Inflammatory macrophage treated with lipopolysaccharide for 4 hours (primary cell): ENCODE measurements at regions not wholly inside any gene's neighbourhood (a gene's known extent, or its start where the extent isn't known, plus 50 kb on each side); places are given as distances from the start of the nearest gene placed in this dataset.
"Not testable (repeated sequence)": the region's sequence is repeated elsewhere in the genome, so short reads cannot be mapped to it uniquely, and the experiment has no call there.

Source experiments
- DNase-seq: peaks from one replicate; pipeline ENCODE4 v3.0.0-alpha.2; 2020

- DNase-seq = no peak
Measured at GRCh38 chr14:40072175-40072574, 639.9 kb upstream of the FBXO33 start.

GRCh38 chr14:40058901-40059897 lies 627.0 kb upstream of the FBXO33 start:
- DNase-seq = no peak

DNA sequence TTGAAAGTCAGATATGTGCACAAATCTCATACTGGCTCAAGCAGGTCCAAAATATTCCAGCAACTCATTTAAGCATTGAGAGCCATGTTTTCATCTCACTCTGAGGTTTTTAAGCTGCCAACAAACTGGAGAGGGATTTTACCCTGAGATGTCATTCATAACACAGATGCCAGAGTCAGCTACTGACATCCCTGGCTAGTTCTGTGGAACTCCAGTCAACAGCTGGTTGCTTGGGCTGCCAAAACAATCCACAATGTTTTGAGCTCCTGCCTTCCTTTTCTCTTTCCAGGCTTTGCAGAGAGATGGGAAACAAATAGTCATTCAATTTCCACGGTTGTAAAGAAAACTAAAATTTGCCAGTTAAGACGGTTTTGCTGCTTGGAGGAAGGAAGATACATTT lies 621.2 kb upstream of the FBXO33 start:
- no peak for DNase-seq

- no peak for DNase-seq
Measured at GRCh38 chr14:40028991-40029390, 596.8 kb upstream of the FBXO33 start.

GRCh38 chr14:40025101-40025500 lies 592.9 kb upstream of the FBXO33 start:
- DNase-seq = no peak

- DNase-seq = no peak
Measured at GRCh38 chr14:40010961-40011360, 578.7 kb upstream of the FBXO33 start.

GRCh38 chr14:40009771-40010170 lies 577.5 kb upstream of the FBXO33 start:
- no peak for DNase-seq

DNA sequence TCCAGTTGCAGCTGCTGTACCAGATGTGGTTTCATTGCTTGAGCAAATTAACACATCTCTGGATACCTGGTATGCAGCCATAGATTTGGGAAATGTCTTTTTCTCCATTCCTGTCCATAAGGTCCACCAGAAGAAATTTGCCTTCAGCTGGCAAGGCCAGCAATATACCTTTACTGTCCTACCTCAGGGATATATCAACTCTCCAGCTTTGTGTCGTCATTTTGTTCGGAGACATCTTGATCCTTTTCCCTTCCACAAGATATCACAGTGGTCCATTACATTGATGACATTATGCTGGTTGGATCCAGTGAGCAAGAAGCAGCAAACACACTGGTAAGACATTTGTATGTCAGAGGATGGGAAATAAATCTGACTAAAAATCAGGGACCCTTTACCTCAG lies 576.1 kb upstream of the FBXO33 start:
- not testable (repeated sequence) for DNase-seq

DNA sequence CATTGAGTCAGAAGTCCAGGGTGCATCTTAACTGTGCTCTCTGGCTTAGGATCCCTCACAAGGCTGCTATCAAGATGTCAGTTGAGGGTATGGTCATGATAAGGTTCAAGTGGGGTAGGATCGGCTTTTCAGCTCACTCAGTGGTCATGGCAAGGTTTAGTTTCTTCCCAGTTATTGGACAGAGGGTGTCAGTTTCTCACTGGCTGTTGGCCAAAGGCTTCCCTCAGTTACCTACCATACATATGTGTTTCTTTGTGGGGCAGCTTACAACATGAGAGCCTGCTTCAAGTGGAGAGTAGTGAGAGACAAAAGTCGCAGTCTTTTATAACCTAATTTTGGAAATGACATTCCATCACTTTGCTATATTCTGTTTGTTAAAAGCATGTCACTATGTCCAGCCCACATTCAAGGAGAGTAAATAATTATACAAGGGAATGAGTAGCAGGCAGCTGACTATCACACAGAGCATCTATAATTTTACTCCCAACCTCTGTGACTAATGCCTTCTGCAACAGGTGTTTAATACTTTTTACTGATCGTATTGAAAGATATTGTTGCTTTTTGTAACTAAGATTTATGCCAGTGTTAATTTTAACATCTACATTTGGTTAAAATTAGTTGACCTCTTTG lies 572.8 kb upstream of the FBXO33 start:
- no peak for DNase-seq

DNA sequence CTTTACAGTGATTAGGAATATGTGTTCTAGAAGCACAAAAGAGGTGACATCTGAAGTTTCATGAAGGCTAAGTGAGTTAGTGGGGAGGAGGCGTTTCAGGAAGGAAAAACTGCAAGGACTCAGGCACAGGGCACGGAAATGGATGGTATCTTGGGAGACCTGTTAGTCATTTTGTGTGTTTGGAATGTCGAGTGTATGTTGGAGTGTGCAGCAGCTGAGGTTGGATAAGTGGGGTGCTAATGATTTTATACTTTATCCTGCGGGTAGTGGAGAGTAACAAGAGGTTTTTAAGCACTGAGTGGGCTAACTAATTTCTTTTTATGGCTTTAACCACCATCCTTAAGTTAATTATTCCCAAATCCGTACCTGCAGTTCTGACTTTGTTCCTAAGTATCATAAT lies 571.5 kb upstream of the FBXO33 start:
- DNase-seq = no peak

DNA sequence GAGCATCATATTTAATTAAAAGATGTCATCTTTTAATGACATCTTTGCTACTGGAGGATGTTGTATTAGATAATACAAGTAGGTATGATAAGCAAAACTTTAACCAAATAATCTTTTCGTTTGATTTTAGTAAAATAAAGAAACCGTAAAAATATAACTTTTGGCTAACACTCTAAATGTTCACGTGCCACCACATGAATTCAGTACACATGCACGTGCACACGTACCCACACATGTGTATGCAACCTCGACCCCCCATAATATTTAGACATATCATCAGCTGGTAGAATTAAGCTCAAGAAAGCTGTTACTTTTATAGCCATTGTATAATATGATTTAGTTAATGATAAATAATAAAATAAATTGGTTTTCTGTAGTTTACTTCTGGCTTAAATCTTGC lies 566.6 kb upstream of the FBXO33 start:
- no peak for DNase-seq

DNA sequence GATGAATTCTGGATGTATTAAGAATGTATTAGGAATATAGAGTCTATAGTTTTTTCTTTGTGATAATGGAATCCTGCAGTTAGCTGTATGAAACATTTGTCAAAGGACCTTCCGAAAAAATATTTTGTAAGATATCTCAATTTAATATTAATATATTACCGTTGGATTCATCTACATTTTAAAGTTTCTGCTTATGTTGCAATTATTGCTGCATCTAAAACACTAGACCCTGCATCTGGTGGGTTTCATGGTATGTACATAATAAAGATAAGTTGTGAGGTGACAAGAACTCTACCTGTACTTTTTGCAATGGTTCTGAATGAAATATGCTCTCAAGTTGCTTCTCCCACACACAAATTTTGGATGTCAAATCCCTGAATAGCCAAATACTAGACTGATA lies 565.9 kb upstream of the FBXO33 start:
- no peak for DNase-seq

DNA sequence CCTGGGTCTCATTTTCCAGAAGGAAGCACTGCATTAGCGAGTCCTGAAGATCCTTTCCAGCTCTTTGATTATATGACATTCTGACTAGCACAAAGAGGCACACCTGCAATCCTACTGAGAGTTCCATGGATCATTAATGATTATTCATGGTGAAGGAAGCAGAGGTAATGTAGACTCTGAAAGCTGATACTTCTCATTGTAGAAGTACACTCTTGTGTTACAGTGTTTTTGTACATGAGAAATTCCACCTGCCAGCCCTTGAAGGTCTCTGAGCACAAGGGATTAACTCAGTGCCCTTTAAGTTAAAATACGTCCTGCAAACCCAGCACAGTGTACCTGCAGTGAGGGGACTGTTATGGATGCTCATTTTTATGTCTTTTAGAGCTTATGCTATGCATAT lies 558.8 kb upstream of the FBXO33 start:
- DNase-seq = no peak

DNA sequence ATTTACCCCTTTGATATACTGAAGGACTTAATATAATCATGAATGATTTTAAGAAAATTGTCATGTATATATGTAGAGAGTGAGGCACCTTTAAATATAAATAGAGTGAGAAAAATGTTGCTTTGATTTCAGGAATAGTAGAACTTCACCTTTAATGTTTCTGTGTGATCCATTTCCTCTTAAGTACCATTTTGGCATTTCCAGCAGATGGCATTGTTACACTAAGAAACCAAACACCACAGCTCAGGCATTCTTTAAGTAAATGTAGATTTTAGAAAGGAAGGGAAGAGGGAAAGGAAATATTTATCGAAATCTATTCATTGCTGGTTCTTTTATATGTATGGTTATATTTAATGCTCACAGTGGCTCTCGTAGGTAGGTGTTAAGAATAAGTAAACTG lies 556.7 kb upstream of the FBXO33 start:
- DNase-seq = no peak

- no peak for DNase-seq
Measured at GRCh38 chr14:39984323-39984722, 552.1 kb upstream of the FBXO33 start.

DNA sequence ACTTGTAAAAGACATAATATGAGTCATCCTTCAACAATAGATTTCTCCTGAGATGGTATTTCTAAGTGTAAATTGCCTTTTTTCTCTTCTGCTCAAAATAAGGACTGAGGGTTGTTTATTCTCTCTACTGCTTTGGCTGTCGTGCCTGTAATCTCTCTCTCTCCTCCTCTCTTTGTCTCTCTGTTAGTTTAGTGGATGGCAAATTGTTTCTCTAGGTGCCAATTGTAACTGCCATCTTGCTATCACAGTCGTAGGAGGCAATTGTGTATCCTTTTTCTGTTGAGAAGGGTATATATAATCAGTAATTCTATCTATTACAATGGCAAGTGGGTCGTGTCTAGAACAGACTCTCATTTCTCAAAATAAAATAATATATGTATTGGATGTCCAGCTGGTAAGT lies 545.0 kb upstream of the FBXO33 start:
- no peak for DNase-seq

DNA sequence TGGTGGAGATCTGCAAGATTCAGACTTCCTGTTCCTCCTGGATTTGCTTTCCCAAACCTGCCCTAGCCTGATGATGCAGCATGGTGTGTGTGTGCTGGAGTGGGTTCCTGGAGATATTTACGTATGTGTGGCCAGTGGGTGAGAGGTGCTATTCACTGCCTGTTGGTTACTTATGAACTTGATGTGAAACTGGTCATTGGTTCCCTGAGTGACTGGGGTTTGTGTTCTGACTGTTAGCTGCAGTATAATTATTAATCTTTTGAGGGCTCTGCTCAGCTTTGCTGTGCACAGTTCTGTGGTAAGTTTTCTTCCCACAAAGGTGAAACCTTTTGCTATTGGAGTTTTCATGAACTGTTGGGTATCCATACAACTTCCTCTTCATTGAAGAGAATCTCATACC lies 541.8 kb upstream of the FBXO33 start:
- DNase-seq = no peak

DNA sequence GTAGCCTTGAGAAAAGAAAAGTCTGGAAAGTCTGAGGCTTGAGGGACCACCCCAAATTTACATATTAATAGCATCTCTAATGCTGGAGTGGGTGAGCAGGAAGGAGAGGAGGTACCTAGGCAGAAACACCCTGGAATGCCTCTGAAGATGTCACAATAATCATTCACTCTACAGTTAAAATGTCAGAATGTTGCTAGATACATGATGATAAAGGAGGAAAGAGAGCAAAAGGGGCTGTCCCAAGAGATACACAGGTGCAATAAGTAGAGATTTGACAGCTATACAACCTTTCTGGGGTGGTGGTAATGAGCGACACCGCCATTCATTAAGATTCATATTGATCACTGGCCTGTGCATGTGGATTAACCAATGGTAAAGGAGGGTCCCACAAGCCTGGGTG lies 540.5 kb upstream of the FBXO33 start:
- DNase-seq = no peak

GRCh38 chr14:39967885-39968284 lies 535.7 kb upstream of the FBXO33 start:
- no peak for DNase-seq

- DNase-seq = no peak
Measured at GRCh38 chr14:39957987-39958386, 525.8 kb upstream of the FBXO33 start.

DNA sequence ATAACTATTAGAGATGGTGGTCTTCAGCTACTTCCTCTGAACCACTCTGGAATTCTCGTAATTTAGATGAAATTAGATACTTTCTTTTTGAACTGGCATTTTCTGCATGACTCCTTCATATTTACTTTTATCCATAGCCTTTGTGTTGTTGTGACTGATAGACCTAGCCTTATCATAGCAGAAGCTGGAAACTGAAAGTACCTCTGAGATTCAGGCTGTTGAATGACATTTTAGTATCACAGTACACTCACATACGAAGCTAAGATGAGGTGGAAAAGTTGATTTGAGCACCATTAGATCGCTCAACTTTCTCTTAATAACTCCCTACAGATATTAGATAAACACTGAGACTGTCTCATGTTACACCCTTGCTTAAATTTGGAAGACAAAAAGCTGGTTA lies 525.1 kb upstream of the FBXO33 start:
- no peak for DNase-seq

DNA sequence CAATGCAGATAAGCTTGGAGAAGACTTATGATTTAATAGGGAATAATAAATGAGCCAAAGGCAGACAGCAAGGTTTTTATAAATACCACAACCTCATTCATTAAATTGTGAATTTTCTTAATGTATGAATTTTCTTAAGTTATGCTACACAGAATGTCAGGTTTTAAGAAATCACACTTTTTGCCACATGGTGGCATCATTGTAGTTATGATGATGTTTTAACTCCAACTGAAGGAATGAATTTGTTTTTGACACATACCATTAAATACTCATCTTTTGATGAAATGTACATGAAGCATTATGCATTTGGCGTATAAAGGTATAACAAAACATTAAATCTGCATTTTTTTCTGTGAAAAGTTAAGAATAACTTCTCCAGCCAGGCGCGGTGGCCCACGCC lies 524.1 kb upstream of the FBXO33 start:
- no peak for DNase-seq

- no peak for DNase-seq
Measured at GRCh38 chr14:39948235-39948634, 516.0 kb upstream of the FBXO33 start.

- DNase-seq = no peak
Measured at GRCh38 chr14:39946807-39947206, 514.6 kb upstream of the FBXO33 start.
